ENCODE measurements at regions not wholly inside any gene's neighbourhood (a gene's known extent, or its start where the extent isn't known, plus 50 kb on each side); places are given as distances from the start of the nearest gene placed in this dataset.

DNA sequence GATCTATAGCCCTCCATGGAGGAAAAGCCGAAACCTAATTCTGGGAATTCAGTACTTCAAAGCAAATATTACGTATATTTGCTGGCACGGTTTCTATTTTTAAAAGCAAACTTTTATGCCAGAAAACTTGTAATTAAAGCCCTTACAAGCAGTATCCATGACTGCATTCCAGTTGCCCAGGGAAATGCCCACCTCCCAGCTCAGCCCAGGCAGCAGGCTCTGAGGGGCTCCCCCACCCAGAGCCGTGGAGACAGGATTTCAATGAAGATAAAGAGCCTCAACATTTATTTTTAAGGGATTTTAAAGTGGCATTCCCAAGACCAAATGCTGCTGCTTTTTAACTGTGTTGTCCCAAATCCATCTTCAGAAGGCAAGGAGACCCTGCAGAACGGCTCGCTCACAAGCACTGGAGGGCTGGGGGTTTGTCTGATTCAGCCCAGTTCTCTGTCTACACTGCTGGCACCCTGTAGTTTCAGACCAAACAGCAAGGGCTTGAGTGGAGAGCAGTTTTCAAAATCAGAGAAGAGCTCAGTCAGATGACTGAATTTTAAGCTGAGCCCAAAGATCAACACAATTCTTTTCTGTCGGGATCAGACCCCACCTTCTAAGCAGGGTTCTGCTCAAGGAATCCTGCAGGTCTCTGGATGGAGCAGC lies 105.1 kb downstream of the KCNF1 start:
- H3K9me3 ChIP-seq = no peaks in the 10 kb centered on the region
- H3K27ac ChIP-seq = no peak overlapping the region
- intact Hi-C loops (cut with DNase I; ENCODE audit: low total_unique reads) (no loop called here), in situ Hi-C loops (cut with MboI; ENCODE audit: low sequenced_read_pairs in 4 of 4) (no loop called here)
- DNase-seq = no peak
- H3K36me3 ChIP-seq = no peaks in the 10 kb centered on the region
- no peak overlapping the region for H3K4me3 ChIP-seq
- no peak for TF ChIP-seq POLR2A (IDR thresholded peaks at IDR 0.05)
- TF ChIP-seq, protein P1, sequence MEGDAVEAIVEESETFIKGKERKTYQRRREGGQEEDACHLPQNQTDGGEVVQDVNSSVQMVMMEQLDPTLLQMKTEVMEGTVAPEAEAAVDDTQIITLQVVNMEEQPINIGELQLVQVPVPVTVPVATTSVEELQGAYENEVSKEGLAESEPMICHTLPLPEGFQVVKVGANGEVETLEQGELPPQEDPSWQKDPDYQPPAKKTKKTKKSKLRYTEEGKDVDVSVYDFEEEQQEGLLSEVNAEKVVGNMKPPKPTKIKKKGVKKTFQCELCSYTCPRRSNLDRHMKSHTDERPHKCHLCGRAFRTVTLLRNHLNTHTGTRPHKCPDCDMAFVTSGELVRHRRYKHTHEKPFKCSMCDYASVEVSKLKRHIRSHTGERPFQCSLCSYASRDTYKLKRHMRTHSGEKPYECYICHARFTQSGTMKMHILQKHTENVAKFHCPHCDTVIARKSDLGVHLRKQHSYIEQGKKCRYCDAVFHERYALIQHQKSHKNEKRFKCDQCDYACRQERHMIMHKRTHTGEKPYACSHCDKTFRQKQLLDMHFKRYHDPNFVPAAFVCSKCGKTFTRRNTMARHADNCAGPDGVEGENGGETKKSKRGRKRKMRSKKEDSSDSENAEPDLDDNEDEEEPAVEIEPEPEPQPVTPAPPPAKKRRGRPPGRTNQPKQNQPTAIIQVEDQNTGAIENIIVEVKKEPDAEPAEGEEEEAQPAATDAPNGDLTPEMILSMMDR (IDR thresholded peaks at IDR 0.05 in 4 of 5, conservative IDR thresholded peaks at IDR 0.05 in 1 of 5) = no peak
- no peaks in the 10 kb centered on the region for H3K4me1 ChIP-seq
- ATAC-seq = no peak
- H3K27me3 ChIP-seq = peaks cover 0 to 7% (median 0%) of the 10 kb centered on the region in 3 donors

DNA sequence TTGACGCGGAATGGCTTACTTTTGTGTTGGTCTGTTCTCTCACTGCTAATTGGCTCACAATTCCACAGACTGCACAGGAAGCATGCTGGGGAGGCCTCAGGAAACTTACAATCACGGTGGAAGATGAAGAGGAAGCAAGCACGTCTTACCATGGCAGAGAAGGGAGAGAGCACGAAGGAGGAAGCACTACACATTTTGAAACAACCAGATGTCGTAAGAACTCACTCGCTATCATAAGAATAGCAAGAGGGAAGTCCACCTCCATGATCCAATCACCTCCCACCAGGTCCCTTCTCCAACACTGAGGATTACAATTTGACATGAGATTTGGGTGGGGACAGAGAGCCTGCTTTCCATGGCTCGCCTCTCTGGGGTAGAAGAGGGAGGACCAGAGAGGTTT lies 106.2 kb downstream of the KCNF1 start:
- in situ Hi-C loops (cut with MboI; ENCODE audit: low sequenced_read_pairs in 4 of 4) (no loop called here), intact Hi-C loops (cut with DNase I; ENCODE audit: low total_unique reads) (no loop called here)
- Histone ChIP-seq H3K27me3 (peaks cover 0 to 7% (median 0%) of the 10 kb centered on the region in 3 donors), H3K27ac (no peak overlapping the region), H3K9me3 (no peaks in the 10 kb centered on the region), H3K4me1 (no peaks in the 10 kb centered on the region), H3K4me3 (no peak overlapping the region), H3K36me3 (no peaks in the 10 kb centered on the region)
- TF ChIP-seq, protein P1 (IDR thresholded peaks at IDR 0.05 in 4 of 5, conservative IDR thresholded peaks at IDR 0.05 in 1 of 5) = no peak
- no peak for TF ChIP-seq POLR2A (IDR thresholded peaks at IDR 0.05)
- DNase-seq = no peak
- ATAC-seq = no peak

DNA sequence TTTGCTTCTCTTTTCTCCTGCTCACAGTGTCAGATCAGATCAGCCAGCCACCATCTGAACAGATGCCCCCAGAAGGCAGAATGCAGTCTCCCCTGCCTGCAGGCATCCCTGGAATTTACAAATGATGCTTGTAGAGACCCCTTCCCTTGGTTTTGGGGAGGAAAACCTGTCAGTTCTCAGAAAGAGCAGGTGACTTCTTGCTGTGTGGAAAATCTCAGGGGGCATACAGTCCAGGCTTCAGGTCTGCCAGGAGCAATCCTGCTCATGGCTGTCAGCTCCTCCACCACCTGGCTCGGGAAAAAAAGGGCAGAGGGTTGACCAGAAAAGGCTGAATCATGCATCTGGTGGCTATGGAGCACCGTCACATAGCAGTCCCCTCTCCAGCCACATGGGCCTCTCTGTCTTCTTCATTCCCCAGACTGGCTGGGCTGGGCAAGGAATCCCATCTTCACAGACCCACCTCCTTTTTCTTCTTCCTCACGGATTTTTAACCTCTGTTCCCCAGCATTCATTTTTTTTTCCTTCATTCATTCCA lies 107.0 kb downstream of the KCNF1 start:
- no peak for TF ChIP-seq POLR2A (IDR thresholded peaks at IDR 0.05)
- TF ChIP-seq, protein P1 (IDR thresholded peaks at IDR 0.05 in 4 of 5, conservative IDR thresholded peaks at IDR 0.05 in 1 of 5) = no peak
- DNase-seq (no peak), ATAC-seq (no peak)
- Histone ChIP-seq H3K9me3 (no peaks in the 10 kb centered on the region), H3K4me3 (no peak overlapping the region), H3K36me3 (no peaks in the 10 kb centered on the region), H3K4me1 (no peaks in the 10 kb centered on the region), H3K27me3 (peaks cover 0 to 7% (median 0%) of the 10 kb centered on the region in 3 donors), H3K27ac (no peak overlapping the region)
- intact Hi-C loops (cut with DNase I; ENCODE audit: low total_unique reads) (no loop called here), in situ Hi-C loops (cut with MboI; ENCODE audit: low sequenced_read_pairs in 4 of 4) (no loop called here)

DNA sequence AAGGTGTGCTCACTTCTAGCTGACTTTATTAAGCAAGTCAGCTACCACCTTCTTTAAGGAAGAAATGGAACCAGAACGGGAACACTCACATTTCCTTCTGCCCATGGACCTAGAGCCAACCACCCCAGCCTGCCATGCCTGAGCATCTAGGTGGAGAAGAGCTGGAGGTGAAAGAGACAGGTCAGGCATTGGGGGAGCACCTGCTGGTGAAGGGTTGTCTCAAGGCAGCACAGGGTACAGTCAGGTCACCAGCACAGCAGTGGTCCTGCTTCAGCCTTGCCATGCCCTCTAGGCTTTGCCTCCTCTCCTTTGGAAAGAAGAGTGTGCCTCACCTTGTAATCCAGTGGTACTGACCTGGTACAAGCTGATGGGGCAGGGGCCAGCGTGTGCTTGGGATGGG lies 107.9 kb downstream of the KCNF1 start:
- Histone ChIP-seq H3K9me3 (no peaks in the 10 kb centered on the region), H3K27me3 (peaks cover 0 to 7% (median 0%) of the 10 kb centered on the region in 3 donors), H3K4me3 (no peak overlapping the region), H3K36me3 (no peaks in the 10 kb centered on the region), H3K4me1 (no peaks in the 10 kb centered on the region), H3K27ac (no peak overlapping the region)
- DNase-seq (no peak), ATAC-seq (no peak)
- TF ChIP-seq POLR2A (IDR thresholded peaks at IDR 0.05) = no peak
- TF ChIP-seq, protein P1 (IDR thresholded peaks at IDR 0.05 in 4 of 5, conservative IDR thresholded peaks at IDR 0.05 in 1 of 5) = no peak
- intact Hi-C loops (cut with DNase I; ENCODE audit: low total_unique reads) = no loop called here
- in situ Hi-C loops (cut with MboI; ENCODE audit: low sequenced_read_pairs in 4 of 4) = no loop called here
